ENCODE measurements at regions not wholly inside any gene's neighbourhood (a gene's known extent, or its start where the extent isn't known, plus 50 kb on each side); places are given as distances from the start of the nearest gene placed in this dataset.

- no peak for DNase-seq
Observed at GRCh38 chr20:39109933-39110818, 148.0 kb downstream of the DHX35 start.

GRCh38 chr20:39108746-39109145 lies 146.6 kb downstream of the DHX35 start:
- DNase-seq: no peak

- no peak for DNase-seq
Observed at GRCh38 chr20:39107741-39108140, 145.6 kb downstream of the DHX35 start.

GRCh38 chr20:39106791-39107190 lies 144.6 kb downstream of the DHX35 start:
- DNase-seq: no peak

GRCh38 chr20:39105551-39105950 lies 143.4 kb downstream of the DHX35 start:
- no peak for DNase-seq

GRCh38 chr20:39103732-39104131 lies 141.6 kb downstream of the DHX35 start:
- DNase-seq: no peak

GRCh38 chr20:39103305-39103704 lies 141.2 kb downstream of the DHX35 start:
- no peak for DNase-seq

GRCh38 chr20:39101895-39102294 lies 139.8 kb downstream of the DHX35 start:
- no peak for DNase-seq

GRCh38 chr20:39100691-39101090 lies 138.5 kb downstream of the DHX35 start:
- no peak for DNase-seq

- no peak for DNase-seq
Observed at GRCh38 chr20:39097889-39098288, 135.7 kb downstream of the DHX35 start.

GRCh38 chr20:39095870-39096269 lies 133.7 kb downstream of the DHX35 start:
- DNase-seq: no peak

GRCh38 chr20:39094391-39094790 lies 132.2 kb downstream of the DHX35 start:
- no peak for DNase-seq

- no peak for DNase-seq
Observed at GRCh38 chr20:39092733-39093410, 130.7 kb downstream of the DHX35 start.

GRCh38 chr20:39090906-39091305 lies 128.8 kb downstream of the DHX35 start:
- DNase-seq: no peak

- no peak for DNase-seq
Observed at GRCh38 chr20:39089797-39090196, 127.7 kb downstream of the DHX35 start.

Measured in CD4-positive, alpha-beta T cell treated with Interleukin-12 subunit alpha and Interleukin-12 subunit beta, for 1 hour (primary cell).